ENCODE measurements at regions not wholly inside any gene's neighbourhood (a gene's known extent, or its start where the extent isn't known, plus 50 kb on each side); places are given as distances from the start of the nearest gene placed in this dataset.

DNA sequence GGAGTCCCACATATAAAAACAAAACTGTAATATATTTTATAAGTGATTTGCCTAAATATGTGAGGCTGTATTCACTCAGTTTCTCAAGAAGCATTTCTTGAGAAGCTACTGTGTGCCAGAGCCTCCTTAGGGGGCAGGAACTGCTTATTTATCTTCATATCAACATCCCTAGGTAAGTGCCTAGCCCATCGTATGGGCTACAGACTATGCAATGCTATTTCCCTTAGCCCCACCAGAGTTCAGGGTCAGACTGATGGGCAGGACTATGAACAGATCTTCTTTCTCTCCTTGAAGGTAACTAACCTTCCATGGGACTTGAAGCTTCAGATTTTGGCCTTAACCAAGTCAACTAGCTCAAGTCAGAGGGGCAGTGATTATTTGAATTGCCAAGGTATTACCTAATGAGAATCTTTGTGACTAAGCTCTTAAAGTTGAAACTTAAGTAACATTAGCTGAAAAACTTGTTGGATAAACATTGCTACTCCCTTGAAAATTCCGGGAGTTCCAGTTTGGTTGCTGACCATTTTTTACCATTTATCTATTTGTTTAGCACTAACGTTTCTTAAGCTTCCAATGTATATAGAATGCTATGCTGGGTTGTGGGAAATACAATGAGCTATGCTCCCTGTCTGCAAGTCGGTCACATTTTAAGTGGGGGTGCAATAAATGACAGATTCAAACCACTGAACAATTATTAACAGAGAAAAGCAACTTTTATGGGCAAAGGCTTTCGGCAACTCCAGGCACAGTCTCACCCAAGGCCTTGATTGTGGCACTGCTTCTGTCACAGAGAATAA lies 85.2 kb downstream of the GPR88 start:
- Mint-ChIP-seq H3K36me3 (ENCODE audit: low read depth) (no peaks in the 10 kb centered on the region), H3K4me3 (no peak overlapping the region), H3K27me3 (peaks cover 4% of the 10 kb centered on the region), H3K9me3 (no peaks in the 10 kb centered on the region), H3K4me1 (no peaks in the 10 kb centered on the region), H3K27ac (no peak overlapping the region)
- intact Hi-C loops (cut with micrococcal nuclease): no loop called here
- ATAC-seq (ENCODE audit: low read depth) (no peak), DNase-seq (no peak)
- ChIA-PET CTCF (no interaction called here), POLR2A (no interaction called here)
- TF ChIP-seq, protein P1, sequence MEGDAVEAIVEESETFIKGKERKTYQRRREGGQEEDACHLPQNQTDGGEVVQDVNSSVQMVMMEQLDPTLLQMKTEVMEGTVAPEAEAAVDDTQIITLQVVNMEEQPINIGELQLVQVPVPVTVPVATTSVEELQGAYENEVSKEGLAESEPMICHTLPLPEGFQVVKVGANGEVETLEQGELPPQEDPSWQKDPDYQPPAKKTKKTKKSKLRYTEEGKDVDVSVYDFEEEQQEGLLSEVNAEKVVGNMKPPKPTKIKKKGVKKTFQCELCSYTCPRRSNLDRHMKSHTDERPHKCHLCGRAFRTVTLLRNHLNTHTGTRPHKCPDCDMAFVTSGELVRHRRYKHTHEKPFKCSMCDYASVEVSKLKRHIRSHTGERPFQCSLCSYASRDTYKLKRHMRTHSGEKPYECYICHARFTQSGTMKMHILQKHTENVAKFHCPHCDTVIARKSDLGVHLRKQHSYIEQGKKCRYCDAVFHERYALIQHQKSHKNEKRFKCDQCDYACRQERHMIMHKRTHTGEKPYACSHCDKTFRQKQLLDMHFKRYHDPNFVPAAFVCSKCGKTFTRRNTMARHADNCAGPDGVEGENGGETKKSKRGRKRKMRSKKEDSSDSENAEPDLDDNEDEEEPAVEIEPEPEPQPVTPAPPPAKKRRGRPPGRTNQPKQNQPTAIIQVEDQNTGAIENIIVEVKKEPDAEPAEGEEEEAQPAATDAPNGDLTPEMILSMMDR (IDR thresholded peaks at IDR 0.05): no peak

DNA sequence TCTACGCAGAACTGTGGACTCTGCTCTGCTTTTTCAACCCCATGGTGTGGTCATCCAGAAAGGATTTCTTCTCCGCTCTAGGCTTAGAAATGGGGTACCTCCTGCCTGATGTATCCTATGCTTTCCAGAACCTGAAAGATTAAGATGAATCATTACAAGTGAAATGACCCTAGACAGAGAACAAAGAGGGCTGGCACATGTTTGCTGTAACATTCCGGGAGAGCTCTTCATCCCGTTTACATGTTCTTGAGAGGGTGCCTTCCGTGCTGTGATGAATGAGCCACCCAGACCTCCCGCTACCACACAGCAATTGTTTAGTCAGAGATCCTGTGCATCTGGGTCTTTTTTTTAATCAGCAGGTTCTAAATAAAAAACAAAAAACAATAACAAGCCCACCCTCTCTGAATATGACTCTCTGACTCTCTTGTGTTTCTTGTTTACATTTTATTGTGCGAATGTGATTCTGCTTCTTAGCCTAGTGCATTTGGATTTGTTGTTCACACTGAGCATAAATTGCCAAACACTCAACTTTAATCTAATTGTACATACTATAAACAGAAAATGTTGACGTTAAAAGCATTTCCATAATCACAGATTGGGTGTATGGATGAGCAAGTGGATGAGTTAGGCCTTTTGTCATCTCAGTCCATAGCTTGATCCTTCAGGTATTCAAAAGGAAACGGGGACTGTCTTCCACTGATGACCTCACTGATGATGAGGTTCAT lies 87.1 kb downstream of the GPR88 start:
- Mint-ChIP-seq H3K4me1 (no peaks in the 10 kb centered on the region), H3K27me3 (peaks cover 1% of the 10 kb centered on the region), H3K9me3 (no peaks in the 10 kb centered on the region), H3K27ac (no peak overlapping the region), H3K4me3 (no peak overlapping the region), H3K36me3 (ENCODE audit: low read depth) (no peaks in the 10 kb centered on the region)
- ATAC-seq (ENCODE audit: low read depth): no peak
- TF ChIP-seq, protein P1 (IDR thresholded peaks at IDR 0.05): no peak
- no peak for DNase-seq
- ChIA-PET CTCF (no interaction called here), POLR2A (no interaction called here)
- intact Hi-C loops (cut with micrococcal nuclease): no loop called here

DNA sequence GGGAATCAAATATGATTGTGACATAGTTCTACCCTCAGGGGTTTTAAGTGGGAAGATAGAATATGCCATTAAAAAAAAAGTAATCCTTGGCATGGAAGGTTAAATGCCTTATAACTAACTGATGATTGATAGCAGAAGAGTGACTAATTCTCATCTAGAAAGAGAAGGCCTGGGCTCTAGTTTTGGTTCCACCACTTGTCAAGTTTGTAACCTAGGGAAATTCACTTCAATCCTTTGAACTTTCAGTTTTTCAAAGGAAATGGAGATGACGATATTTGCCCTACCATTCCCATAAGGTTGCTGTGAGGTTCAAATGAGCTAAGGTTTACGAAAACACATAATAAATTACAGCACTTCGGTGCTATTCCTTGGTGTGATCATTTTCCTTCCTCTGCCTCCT lies 88.5 kb downstream of the GPR88 start:
- Mint-ChIP-seq H3K4me1 (no peaks in the 10 kb centered on the region), H3K27ac (no peak overlapping the region), H3K36me3 (ENCODE audit: low read depth) (no peaks in the 10 kb centered on the region), H3K27me3 (no peaks in the 10 kb centered on the region), H3K4me3 (no peak overlapping the region), H3K9me3 (no peaks in the 10 kb centered on the region)
- ChIA-PET CTCF (no interaction called here), POLR2A (no interaction called here)
- TF ChIP-seq, protein P1 (IDR thresholded peaks at IDR 0.05): no peak
- DNase-seq: no peak
- ATAC-seq (ENCODE audit: low read depth): no peak
- intact Hi-C loops (cut with micrococcal nuclease): no loop called here

DNA sequence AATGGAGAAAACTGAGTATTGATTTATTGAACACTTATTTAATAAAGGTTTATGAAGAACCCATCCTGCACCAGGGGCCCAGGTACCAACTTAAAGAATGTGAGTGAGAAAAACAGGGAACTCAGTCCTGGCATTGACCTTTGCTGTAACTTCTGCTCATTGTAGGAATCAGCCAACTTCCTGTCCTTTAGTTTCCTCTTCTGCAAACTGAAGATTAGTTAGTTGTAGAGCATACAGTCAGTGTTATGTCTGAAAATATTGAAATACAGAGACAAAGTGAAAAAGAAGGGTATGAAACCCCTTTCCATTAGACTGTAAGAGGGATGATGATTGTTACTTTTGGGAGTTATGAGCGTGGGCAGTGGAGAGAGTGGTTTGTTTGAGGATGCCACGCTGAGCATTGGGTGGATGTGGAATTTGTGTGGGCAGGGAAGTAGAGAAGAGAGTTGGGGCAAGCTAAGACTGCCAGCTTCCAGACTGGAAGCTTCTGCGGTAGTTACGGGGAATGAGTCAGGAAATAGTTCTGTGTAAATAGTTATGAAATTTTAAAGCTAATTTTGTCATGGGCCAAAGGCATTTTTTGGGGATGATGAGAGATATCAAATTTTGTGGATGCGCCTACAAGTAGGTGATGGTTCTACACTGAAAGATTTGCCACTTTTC lies 89.2 kb downstream of the GPR88 start:
- ChIA-PET CTCF (no interaction called here), POLR2A (no interaction called here)
- H3K27ac Mint-ChIP-seq: no peak overlapping the region
- TF ChIP-seq, protein P1 (IDR thresholded peaks at IDR 0.05): no peak
- H3K4me3 Mint-ChIP-seq: no peak overlapping the region
- H3K4me1 Mint-ChIP-seq: no peaks in the 10 kb centered on the region
- H3K36me3 Mint-ChIP-seq (ENCODE audit: low read depth): no peaks in the 10 kb centered on the region
- no peaks in the 10 kb centered on the region for H3K27me3 Mint-ChIP-seq
- intact Hi-C loops (cut with micrococcal nuclease): no loop called here
- ATAC-seq (ENCODE audit: low read depth) (no peak), DNase-seq (no peak)
- no peaks in the 10 kb centered on the region for H3K9me3 Mint-ChIP-seq

DNA sequence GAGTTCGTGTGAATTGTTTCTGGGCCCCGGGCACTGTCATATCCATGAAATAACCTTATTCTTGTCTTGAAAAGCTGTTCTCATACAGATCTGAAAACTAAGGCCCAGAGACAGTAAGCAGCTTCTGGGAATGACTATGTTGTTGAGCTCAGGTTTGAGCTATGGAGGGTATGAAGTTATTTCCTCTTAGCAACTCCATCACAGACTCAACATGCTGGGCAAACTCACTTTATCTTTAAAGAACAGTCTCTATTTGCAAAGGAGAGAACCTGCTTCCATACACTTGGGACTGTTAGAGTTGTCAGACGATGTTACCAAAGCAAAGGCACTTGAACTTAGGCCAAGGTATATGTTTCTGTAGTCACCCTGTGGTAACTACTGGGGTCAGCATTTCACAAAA lies 90.0 kb downstream of the GPR88 start:
- Mint-ChIP-seq H3K4me3 (no peak overlapping the region), H3K27me3 (no peaks in the 10 kb centered on the region), H3K9me3 (no peaks in the 10 kb centered on the region), H3K4me1 (no peaks in the 10 kb centered on the region), H3K36me3 (ENCODE audit: low read depth) (no peaks in the 10 kb centered on the region), H3K27ac (no peak overlapping the region)
- ChIA-PET CTCF (no interaction called here), POLR2A (no interaction called here)
- intact Hi-C loops (cut with micrococcal nuclease): no loop called here
- TF ChIP-seq, protein P1 (IDR thresholded peaks at IDR 0.05): no peak
- no peak for ATAC-seq (ENCODE audit: low read depth)
- DNase-seq: no peak

Measured in activated B cell treated with CpG ODN at 0.5 μM for 24 hours (primary cell).